Tibial nerve (tissue), 3 donors: ENCODE measurements at regions not wholly inside any gene's neighbourhood (a gene's known extent, or its start where the extent isn't known, plus 50 kb on each side); places are given as distances from the start of the nearest gene placed in this dataset.

Experiments
- CTCF ChIP-seq, 5 experiments: fragments of 200-600 bp in 3 of 5; fragments of 450-650 bp in 2 of 5; sonication (generic) in 3 of 5; IDR thresholded peaks; one replicate each; pipeline ENCODE4 v1.5.1; 2016 to 2019; ENCODE audit warnings: antibody characterized with exemption in 5 of 5, mild to moderate bottlenecking in 3 of 5, moderate library complexity in 2 of 5
- POLR2A ChIP-seq, 2 donors: fragments of 450-650 bp; IDR thresholded peaks; one replicate each; pipeline ENCODE4 v1.6.1; 2017; ENCODE audit warnings: antibody characterized with exemption in 2 of 2, mild to moderate bottlenecking in 2 of 2, moderate library complexity in 2 of 2

- TF ChIP-seq CTCF (IDR thresholded peaks at IDR 0.05) (no peak), POLR2A (IDR thresholded peaks at IDR 0.05) (no peak)
These were observed 83.0 kb upstream of the METAP2 start for GRCh38 chr12:95390932-95391331.
